ENCODE measurements at regions not wholly inside any gene's neighbourhood (a gene's known extent, or its start where the extent isn't known, plus 50 kb on each side); places are given as distances from the start of the nearest gene placed in this dataset.

DNA sequence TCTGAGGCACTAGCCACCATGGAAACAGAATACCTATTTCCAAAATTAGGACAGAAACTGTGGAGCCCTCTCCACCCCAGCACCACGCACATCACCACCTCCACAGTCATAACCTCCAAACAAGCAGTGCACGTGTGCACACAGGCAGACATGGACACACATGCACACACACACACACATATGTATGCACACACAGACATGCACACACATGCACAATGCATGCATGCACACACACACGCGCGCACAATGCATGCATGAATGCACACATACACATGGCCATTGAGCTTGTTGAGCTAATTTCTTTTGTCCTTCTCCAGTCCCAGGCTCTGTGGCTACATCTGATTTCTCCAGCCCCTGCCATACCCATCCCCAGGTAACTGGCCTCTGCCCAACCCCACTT, 161.6 kb upstream of the EPB41L3 start:
- no TSS peak for BruUV-seq (replicated peaks)
- Histone ChIP-seq H3K27ac (ENCODE audit: low read depth, low read length) (no peak overlapping the region), H3K36me3 (ENCODE audit: control insufficient read depth in 1 of 2, insufficient read depth in 2 of 2, low read length in 2 of 2) (no peaks in the 10 kb centered on the region), H3K4me2 (ENCODE audit: low read length) (no peak overlapping the region), H3K9me2 (ENCODE audit: insufficient read depth) (no peaks in the 10 kb centered on the region), H2AFZ (ENCODE audit: low read depth, low read length, poor library complexity, severe bottlenecking) (no peak overlapping the region), H3K27me3 (ENCODE audit: insufficient read depth, low read length) (no peaks in the 10 kb centered on the region), H3K9ac (ENCODE audit: low read length) (no peak overlapping the region), H3K4me1 (ENCODE audit: control insufficient read depth in 1 of 2, insufficient read depth in 2 of 2, low read length in 2 of 2) (no peaks in the 10 kb centered on the region), H3K79me2 (ENCODE audit: insufficient read depth, low read length) (no peaks in the 10 kb centered on the region), H3K9me3 (ENCODE audit: control insufficient read depth in 1 of 2, insufficient read depth in 1 of 2, low read depth in 1 of 2, low read length in 2 of 2) (peaks cover 5 to 36% of the 10 kb centered on the region in 2 experiments; a peak in 2 of 4 replicates), H4K20me1 (ENCODE audit: insufficient read depth) (no peaks in the 10 kb centered on the region), H3K4me3 (replicated peaks in 1 of 2; ENCODE audit: low read depth in 1 of 2, low read length in 2 of 2) (no peak overlapping the region)
- CTCF ChIA-PET, result no interaction called here
- intact Hi-C loops (cut with micrococcal nuclease), result no loop called here
- POLR2A ChIA-PET, result no interaction called here
- TF ChIP-seq EGR1 (IDR thresholded peaks at IDR 0.05; ENCODE audit: low read depth) (no peak), CBX3 (IDR thresholded peaks at IDR 0.05; ENCODE audit: low read depth) (no peak), RAD21 (IDR thresholded peaks at IDR 0.05; ENCODE audit: low read depth) (no peak), ZFX (IDR thresholded peaks at IDR 0.05) (no peak), SRF (IDR thresholded peaks at IDR 0.05; ENCODE audit: low read depth) (no peak), SIN3A (IDR thresholded peaks at IDR 0.05; ENCODE audit: low read depth) (no peak), ELF1 (IDR thresholded peaks at IDR 0.05; ENCODE audit: borderline replicate concordance, low read depth) (no peak), CEBPB (IDR thresholded peaks at IDR 0.05; ENCODE audit: low read depth) (no peak), EZH2 (IDR thresholded peaks at IDR 0.05) (no peak), EZH2phosphoT487 (IDR thresholded peaks at IDR 0.05; ENCODE audit: borderline replicate concordance) (no peak), POLR2A (IDR thresholded peaks at IDR 0.05; ENCODE audit: borderline replicate concordance, extremely low read depth, insufficient read depth, insufficient read length) (no peak), FOSL1 (IDR thresholded peaks at IDR 0.05; ENCODE audit: low read depth) (no peak), TCF7L2 (IDR thresholded peaks at IDR 0.05; ENCODE audit: borderline replicate concordance, extremely low read depth, insufficient read depth, insufficient read length) (no peak)
- TF ChIP-seq, protein P1, sequence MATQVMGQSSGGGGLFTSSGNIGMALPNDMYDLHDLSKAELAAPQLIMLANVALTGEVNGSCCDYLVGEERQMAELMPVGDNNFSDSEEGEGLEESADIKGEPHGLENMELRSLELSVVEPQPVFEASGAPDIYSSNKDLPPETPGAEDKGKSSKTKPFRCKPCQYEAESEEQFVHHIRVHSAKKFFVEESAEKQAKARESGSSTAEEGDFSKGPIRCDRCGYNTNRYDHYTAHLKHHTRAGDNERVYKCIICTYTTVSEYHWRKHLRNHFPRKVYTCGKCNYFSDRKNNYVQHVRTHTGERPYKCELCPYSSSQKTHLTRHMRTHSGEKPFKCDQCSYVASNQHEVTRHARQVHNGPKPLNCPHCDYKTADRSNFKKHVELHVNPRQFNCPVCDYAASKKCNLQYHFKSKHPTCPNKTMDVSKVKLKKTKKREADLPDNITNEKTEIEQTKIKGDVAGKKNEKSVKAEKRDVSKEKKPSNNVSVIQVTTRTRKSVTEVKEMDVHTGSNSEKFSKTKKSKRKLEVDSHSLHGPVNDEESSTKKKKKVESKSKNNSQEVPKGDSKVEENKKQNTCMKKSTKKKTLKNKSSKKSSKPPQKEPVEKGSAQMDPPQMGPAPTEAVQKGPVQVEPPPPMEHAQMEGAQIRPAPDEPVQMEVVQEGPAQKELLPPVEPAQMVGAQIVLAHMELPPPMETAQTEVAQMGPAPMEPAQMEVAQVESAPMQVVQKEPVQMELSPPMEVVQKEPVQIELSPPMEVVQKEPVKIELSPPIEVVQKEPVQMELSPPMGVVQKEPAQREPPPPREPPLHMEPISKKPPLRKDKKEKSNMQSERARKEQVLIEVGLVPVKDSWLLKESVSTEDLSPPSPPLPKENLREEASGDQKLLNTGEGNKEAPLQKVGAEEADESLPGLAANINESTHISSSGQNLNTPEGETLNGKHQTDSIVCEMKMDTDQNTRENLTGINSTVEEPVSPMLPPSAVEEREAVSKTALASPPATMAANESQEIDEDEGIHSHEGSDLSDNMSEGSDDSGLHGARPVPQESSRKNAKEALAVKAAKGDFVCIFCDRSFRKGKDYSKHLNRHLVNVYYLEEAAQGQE (IDR thresholded peaks at IDR 0.05; ENCODE audit: low read depth), result no peak
- TF ChIP-seq, protein P2, sequence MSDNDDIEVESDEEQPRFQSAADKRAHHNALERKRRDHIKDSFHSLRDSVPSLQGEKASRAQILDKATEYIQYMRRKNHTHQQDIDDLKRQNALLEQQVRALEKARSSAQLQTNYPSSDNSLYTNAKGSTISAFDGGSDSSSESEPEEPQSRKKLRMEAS (IDR thresholded peaks at IDR 0.05), result no peak
- TF ChIP-seq, protein P3, sequence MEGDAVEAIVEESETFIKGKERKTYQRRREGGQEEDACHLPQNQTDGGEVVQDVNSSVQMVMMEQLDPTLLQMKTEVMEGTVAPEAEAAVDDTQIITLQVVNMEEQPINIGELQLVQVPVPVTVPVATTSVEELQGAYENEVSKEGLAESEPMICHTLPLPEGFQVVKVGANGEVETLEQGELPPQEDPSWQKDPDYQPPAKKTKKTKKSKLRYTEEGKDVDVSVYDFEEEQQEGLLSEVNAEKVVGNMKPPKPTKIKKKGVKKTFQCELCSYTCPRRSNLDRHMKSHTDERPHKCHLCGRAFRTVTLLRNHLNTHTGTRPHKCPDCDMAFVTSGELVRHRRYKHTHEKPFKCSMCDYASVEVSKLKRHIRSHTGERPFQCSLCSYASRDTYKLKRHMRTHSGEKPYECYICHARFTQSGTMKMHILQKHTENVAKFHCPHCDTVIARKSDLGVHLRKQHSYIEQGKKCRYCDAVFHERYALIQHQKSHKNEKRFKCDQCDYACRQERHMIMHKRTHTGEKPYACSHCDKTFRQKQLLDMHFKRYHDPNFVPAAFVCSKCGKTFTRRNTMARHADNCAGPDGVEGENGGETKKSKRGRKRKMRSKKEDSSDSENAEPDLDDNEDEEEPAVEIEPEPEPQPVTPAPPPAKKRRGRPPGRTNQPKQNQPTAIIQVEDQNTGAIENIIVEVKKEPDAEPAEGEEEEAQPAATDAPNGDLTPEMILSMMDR (IDR thresholded peaks at IDR 0.05 in 2 of 3, conservative IDR thresholded peaks at IDR 0.05 in 1 of 3; ENCODE audit: borderline replicate concordance in 1 of 3, insufficient read depth in 1 of 3, low read depth in 2 of 3, low read length in 2 of 3), result no peak
- no peak for ATAC-seq
- no peak for DNase-seq (ENCODE audit: low read depth, low spot score)
- RAD21 ChIA-PET (ENCODE audit: low non-redundant PET in 1 of 2, low total read pairs in 2 of 2, uncharacterized antibody in 2 of 2, unreplicated experiment in 2 of 2), result no interaction called here
